NCI-H69 (cell line): ENCODE measurements at regions not wholly inside any gene's neighbourhood (a gene's known extent, or its start where the extent isn't known, plus 50 kb on each side); places are given as distances from the start of the nearest gene placed in this dataset.

Source experiments
- DNase-seq: peaks from one replicate; lab custom pipeline; 2025; lab: John Stamatoyannopoulos, UW

- DNase-seq = no peak
Observed at GRCh38 chr18:60134806-60135205, 235.0 kb downstream of the PMAIP1 start.

DNA sequence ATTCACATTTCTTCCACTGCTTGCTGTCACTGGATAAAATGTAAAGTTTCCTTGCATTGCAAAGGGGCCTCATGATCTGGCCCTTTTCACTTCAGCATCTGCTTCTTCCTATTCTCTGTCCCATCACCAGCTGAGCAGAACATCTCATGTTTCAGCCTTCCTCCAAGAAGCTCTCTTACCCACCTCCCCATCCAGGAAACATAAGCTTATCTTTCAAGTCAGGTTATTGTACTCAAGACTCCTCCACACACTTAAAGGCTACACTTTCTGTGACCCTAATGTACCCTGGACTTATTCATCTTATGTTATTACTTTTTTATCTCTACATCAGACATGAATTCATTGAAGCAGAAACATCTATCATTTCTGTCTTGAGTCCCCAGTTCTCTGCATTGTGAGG lies 230.5 kb downstream of the PMAIP1 start:
- DNase-seq = peak; percentile 35

DNA sequence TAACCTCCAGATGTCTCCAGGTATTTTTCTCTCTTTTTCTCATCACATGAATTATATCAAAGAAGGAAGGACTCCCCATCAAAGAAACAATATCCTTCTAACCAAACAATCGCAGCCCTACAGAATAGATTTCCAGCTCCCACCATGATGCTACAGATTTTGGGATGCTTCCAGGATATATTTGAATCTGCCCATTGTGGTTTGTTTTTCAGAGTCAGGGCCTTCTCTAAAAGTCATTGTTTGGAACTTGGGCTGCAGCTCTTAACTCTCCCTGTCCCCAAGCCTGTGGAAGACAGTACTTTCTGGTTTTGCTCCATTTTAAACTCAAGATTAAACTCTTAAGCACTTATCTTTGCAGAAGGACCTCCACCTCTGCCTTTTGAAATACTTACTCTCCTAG lies 223.2 kb downstream of the PMAIP1 start:
- no peak for DNase-seq

DNA sequence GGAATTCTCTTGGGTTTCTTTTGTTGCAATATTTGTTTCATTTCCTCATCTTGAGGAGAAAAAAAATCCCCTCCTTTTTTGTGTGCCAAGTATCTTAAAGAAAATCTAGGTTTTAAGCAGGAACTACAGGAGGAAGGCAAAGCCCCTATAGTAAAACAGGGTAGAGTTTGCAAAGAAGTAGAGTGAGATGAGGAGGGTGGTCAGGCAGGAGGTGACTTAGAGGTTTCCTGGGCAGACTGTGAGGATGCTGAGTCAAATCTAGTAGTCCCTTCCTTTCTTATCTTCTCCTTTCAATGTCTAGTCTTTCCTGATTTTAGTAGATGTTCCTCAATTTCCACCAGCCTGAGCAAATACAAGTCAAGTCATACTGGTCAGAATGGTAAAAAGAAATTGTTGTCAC lies 222.5 kb downstream of the PMAIP1 start:
- DNase-seq = no peak

GRCh38 chr18:60120231-60120750 lies 220.5 kb downstream of the PMAIP1 start:
- peak; percentile 53 for DNase-seq

DNA sequence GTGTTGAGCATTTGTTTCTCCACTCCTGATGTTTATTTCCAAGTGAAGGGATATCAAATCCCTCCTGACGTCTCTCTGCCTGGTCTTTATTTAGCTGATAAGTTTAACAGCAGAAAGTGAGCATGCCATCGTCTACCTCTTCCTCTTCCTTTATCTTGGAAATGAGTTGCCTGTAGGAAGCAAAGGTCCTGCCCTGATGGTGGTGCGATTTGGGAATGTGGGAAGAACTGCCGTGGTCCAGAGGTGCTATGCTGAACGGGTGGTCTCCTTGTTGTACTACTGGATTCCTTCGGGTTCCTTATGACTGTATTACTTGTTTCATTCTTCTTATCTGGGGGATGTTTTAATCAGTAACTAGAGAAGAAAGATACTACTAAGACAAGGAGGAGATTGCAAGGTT lies 217.5 kb downstream of the PMAIP1 start:
- no peak for DNase-seq

- DNase-seq = no peak
Observed at GRCh38 chr18:60113396-60113795, 213.6 kb downstream of the PMAIP1 start.

- no peak for DNase-seq
Observed at GRCh38 chr18:60112369-60112768, 212.6 kb downstream of the PMAIP1 start.

- DNase-seq = no peak
Observed at GRCh38 chr18:60111525-60111924, 211.7 kb downstream of the PMAIP1 start.

GRCh38 chr18:60110836-60111235 lies 211.0 kb downstream of the PMAIP1 start:
- no peak for DNase-seq

DNA sequence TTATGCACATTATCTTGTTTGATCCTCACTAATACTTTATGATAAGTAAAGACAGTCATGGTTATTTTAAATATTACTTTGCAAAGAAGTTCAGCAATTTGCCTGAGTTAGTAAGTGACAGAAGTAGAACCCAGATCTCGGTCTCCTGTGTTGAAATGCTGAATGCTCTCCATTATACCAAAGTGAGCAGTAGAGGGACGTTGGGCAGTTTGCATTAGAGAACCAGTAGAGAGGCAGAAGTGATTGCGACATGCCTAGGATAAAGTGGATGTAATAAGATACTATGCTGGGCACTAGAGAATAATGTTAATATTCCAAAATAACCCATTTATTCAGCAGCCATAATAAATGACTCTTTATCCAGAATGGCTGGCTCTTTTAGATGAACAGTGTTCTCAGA lies 201.0 kb downstream of the PMAIP1 start:
- DNase-seq = no peak

GRCh38 chr18:60099709-60100108 lies 199.9 kb downstream of the PMAIP1 start:
- DNase-seq = no peak

DNA sequence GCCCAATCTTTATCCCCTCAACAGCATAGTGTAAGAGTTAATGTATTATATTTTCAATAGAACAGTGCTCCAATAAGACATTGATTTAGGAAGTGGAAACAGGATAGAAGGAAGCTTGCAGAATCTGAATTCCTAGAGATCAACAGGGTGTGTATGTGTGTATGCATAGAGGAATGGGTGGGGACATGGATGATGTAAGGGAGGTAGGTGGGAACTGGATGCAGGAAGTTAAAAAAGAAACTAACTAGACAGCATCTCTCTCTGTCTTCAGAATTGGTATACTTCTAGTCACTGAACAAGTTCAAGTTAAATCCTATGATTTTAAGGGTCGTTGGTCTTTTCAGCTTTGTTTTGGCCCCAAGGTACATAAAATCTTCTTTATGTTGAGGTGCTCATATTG lies 196.6 kb downstream of the PMAIP1 start:
- peak; percentile 29 for DNase-seq

DNA sequence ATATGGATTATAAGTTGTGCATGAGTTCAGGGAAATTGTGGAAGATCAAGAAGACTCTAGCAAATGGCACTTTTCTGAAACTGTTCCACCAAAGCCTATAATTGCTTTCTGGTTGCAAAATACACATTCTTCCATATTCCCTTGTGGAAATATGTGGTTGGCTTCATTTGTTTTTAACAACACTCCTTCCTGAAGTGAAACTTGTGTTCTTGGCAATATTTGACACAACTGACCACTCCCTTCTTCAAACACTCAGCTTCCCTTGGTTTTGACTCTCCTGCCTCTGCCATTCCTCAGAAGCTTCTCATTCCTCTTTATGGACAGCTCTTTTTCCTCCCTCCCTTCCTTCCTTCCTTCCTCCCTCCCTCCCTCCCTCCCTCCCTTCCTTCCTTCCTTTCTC lies 192.3 kb downstream of the PMAIP1 start:
- no peak for DNase-seq

DNA sequence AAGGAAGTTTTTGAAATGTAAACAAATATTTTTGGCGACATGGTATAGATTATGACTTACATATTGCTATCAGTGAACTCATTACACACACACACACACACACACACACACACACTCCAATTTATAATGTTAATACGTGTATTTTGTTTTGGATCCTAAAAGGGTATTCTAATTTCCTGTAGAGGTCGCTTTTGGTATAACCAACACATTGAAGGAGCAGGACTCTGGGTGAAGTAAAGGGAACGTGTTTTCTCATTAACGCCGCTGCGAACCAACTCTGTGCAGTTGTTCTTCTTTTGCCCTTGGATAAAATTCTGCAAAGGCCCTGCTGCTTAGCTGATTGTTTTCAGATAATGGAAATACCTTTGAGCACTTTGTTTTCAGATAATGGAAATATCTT lies 190.4 kb downstream of the PMAIP1 start:
- peak; percentile 14 for DNase-seq

- DNase-seq = no peak
Observed at GRCh38 chr18:60082790-60083189, 183.0 kb downstream of the PMAIP1 start.

GRCh38 chr18:60082282-60082681 lies 182.5 kb downstream of the PMAIP1 start:
- DNase-seq = no peak

- no peak for DNase-seq
Observed at GRCh38 chr18:60075477-60075876, 175.7 kb downstream of the PMAIP1 start.

DNA sequence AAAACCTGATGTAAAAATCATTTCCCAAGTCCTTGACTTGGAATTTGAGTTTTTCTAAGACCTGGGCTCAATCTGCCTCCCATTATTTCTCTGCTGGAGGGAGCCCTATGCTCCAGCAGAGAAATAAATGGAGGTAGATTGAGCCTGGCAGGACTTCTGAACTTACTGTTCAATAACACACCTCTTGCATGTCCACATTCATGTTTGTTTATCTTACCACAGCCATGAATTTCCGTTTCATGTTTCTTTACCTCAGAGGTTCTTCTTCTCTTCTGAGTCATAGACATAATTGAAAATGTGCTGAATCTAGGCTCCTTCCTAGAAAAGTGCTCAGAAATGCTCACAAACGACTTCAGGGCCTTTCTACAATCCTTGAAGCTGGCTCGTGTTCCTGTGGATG lies 170.8 kb downstream of the PMAIP1 start:
- DNase-seq = no peak

GRCh38 chr18:60069145-60069544 lies 169.3 kb downstream of the PMAIP1 start:
- DNase-seq = peak; percentile 29

DNA sequence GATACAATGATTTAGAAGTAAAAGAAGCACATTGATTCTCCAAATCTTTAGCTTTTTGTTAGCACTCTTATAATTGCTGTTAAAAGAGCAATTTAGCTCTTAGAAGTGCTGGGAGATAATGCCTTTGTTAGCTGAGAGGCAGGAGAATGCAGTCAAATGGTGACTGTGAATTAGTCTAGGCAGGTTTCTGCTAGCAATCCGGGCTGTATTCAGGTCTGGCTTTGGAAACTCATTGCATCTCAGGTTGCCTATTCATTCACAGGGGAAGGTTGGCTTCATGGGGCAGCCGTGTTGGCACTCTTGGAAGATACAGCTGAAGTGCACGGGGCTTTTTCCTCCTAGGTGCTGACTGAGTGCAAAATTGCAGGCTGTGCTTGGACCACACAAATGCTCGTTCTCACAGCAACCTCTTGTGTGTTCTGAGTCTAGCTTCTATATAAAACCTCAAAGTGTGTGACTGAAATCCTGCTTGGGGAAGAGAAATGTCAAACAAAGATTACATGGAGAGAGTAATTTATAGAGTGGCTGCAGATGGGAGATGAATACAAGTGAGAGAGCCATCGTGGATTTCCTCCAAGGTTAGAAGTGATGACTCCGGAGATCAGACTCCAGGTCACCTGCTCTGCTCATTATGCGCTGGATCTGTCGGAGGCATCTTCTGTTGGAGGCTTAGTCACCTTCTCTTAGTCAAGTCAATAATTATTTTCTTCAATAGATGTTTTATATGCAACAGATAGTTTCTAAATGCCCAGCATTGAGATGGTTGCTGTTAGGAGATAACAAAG lies 167.8 kb downstream of the PMAIP1 start:
- peak; percentile 64 for DNase-seq

DNA sequence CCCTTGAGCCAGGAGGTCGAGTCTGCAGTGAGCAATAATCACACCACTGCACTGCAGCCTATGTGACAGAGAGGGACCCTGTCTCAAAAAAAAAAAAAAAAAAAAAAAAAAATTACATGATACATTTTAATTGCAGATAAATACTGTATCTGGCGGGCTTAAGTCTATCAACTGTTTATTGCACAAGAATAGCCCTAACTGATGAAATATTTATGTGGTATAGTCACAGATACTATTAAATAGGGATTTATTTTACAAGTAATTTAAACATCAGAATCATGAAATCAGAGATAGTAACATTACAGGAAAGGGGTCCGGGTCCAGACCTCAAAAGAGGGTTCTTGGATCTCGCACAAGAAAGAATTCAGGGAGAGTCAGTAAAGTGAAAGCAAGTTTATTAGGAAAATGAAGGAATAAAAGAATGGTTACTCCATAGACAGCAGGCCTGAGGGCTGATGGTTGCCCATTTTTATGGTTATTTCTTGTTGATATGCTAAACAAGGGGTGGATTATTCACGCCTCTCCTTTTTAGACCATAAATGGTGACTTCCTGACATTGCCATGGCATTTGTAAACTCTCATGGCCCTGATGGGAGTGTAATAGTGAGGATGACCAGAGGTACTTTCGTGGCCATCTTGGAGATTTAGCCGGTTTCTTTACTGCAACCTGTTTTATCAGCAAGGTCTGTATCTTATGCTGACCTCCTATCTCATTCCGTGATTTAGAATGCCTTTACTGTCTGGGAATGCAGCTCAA lies 166.6 kb downstream of the PMAIP1 start:
- no peak for DNase-seq

- DNase-seq = no peak
Observed at GRCh38 chr18:60064271-60064670, 164.5 kb downstream of the PMAIP1 start.
